GM19099 (cell line): ENCODE measurements at regions not wholly inside any gene's neighbourhood (a gene's known extent, or its start where the extent isn't known, plus 50 kb on each side); places are given as distances from the start of the nearest gene placed in this dataset.

Experiments used
- POLR2A ChIP-seq: IDR thresholded peaks from 3 replicates; pipeline ENCODE4 v1.6.1; 2011; ENCODE audit warnings: low read depth; ENCODE audit not compliant: insufficient read length; ENCODE audit errors: extremely low read depth

DNA sequence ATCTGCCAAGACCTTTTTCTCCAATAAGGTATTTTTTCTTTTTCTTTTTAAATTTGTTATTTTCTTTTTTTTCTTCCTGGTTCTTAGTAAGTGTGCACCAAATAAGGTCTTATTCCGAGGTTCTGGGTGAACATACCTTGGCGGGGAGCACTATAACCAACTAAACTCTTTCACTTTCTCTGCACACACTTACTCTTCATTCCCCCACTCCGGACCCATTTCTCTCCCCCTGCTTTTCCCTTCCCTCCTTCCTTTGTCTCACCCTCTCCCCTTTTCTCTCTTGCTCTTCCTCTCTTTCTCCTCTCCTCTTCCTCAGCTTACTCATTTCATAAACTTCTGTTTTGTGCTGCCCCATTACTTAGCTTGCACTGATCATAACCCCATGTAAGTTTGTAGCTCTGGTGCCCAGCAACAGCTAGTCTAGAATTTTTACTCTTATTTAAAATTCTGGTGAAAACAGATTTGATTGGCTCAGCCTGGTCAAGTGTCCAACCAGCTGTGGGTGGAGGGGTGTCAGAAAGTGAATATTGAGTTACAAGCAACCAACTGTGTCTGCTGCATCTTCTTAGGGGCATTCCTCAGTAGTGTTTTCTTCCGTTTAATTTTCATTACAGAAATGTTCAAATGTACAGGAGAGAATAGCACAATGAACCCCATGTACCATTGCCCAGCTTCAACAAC, 297.5 kb downstream of the SHQ1 start:
- no peak for TF ChIP-seq POLR2A

DNA sequence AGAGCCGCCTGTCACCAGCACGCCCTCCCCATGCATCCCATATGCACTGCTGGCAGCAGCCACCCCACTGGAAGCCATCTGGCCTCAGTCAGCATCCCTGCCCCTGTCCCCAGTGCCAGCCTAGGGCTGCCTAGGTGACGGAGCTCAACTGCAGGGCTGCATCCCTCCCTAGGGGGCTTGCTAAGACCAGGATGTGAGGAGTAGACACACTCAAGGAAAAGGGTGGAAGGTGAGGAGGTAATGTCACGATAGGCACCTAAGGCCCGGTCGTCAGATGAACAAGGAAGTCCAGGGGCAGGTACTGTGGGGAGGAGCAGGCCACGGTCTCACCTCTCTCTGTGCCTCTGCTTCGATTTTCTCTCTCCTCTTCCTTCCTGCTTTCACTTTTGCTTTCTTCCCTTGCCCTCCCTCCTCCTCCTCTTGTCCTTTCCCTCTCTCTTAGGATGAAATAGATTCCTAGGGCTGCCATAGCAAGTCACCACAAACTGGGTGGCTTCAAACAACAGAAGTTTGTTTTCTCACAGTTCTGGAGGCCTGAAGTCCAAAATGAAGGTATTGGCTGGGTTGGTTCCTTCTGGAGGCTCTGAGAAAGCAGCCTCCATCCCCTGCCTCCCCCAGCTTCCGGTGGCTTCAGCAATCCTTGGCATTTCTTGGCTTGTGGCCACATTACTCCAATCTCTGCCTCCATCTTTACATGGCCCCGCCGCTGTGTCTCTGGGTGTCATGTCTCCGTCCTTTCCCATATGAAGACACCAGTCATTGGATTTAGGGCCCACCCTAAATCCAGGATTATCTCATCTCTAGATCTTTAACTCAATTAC, 298.3 kb downstream of the SHQ1 start:
- TF ChIP-seq POLR2A: no peak

DNA sequence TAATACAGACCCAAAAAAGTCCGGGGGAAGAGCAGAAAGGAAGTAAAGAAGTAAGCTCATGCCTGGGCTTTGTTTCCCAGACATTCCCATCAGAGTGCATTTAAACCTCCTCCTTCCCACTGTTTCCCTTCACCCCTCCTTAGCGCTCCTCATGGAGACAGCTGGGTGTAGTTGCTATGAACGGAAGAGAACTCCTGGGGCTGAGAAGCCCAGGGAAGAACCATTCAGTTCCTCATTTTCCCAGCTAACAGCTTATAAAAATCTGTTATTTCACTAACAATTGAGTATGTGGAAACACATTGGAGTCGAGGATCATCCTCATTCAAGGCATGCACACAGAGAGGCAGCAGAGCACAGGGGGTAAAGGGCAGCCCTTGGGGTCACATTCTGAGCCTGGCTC, 299.3 kb downstream of the SHQ1 start:
- TF ChIP-seq POLR2A: no peak

DNA sequence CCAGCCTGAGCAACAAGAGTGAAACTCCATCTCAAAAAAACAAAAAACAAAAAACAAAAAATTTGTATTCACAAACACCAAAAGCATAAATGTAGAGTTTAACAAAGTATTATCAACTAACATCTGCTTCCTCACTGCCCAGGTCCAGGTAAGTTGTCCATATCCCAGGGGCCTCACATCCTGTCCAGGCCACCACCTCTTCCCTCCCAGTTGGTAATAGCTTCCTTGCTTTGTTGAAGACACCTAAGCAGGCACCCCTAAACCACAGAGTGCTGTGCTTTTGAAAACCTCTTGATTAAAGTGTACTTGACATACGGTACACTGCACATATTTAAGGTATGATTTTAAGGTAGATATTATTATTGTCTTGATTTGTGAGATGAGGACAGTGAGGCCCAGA, 299.8 kb downstream of the SHQ1 start:
- TF ChIP-seq POLR2A: no peak

DNA sequence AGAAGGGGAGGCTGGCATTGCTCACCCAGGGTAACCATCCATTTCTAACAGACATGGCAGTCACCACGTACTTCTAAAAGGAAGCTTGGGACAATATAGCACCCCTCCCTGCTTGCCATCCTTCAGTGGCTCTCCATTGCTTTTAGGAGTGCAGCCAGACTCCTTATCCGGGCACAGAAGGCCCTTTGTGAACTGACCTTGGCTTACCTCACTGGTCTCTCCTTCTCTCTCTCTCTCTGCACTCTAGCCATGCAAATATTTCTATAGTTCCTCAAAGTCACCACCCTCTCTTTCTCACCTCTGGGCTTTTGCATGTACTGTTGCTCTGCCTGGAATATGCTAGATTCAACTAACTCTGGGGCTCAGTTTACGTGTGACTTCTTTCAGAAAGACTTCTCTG, 301.1 kb downstream of the SHQ1 start:
- no peak for TF ChIP-seq POLR2A

DNA sequence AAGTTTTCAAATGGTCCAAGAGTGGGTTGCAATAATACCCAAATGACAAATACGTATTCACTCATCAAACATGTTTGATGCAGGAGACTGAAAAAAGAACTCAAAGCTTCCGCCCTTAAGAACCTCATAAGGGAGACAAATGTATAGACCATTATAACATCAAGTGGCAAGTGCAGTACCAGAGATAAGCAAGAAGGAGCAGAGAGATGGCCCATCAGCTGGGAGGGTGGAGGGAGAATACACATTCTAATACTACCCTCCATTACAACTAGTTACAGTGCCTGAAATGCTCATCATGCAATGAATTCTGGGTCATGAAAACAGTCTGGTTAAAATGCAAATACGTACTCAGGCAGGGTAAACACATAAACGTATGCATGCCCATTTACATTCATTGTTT, 304.0 kb downstream of the SHQ1 start:
- TF ChIP-seq POLR2A: no peak

DNA sequence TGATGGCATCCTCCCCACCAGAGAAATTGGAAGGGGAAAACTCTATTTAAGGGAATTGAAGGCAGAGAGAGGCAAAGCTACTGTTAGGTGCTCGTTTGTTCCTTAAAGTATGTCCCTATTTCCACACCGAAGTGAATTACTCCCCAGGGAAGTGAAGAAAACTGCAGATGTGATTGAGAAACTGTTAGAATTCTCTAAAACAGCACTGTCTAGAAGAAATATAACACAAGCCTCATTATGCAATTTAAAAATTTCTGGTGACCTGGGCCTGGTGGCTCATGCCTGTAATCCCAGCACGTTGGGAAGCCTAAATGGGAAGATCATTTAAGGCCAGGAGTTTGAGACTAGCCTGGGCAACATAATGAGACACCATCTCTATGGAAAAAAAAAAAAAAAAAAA, 305.0 kb downstream of the SHQ1 start:
- no peak for TF ChIP-seq POLR2A

DNA sequence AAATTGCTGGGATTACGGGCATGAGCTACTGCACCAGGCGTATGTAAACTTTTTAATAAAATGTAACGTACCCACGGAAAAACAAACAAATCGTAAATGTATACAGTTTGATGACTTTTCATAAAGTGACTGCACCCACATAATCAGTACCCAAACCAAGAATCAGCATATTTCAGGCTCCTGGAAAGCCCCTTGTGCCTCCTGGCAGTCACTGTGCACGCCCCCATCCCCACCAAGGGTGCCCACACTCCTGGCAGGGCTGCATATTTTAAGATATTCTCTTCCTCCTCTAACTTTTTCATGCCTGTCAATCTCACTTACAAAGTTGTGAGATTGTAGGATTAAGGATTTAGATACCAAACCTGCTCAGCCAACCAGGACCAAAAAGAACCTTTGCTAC, 305.5 kb downstream of the SHQ1 start:
- TF ChIP-seq POLR2A: no peak

DNA sequence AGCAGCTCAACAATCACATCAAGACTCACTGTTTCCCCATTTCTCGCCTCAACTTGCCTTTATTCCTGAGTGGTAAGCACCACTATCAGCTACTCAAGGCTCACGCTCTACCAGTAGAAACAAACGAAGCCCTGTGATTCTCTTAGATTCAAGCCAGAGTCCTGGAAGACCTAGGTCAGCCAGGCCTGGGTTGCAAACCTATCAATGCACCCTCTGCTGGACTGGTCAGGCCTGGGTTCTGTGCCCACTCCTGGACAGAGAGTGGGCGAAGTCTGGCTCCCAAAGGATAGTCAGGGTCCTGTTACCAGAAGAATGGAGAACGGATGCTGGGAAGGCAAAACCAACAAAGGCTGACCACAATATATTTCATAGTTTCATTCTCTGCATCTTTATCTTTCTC, 308.4 kb downstream of the SHQ1 start:
- TF ChIP-seq POLR2A: no peak

DNA sequence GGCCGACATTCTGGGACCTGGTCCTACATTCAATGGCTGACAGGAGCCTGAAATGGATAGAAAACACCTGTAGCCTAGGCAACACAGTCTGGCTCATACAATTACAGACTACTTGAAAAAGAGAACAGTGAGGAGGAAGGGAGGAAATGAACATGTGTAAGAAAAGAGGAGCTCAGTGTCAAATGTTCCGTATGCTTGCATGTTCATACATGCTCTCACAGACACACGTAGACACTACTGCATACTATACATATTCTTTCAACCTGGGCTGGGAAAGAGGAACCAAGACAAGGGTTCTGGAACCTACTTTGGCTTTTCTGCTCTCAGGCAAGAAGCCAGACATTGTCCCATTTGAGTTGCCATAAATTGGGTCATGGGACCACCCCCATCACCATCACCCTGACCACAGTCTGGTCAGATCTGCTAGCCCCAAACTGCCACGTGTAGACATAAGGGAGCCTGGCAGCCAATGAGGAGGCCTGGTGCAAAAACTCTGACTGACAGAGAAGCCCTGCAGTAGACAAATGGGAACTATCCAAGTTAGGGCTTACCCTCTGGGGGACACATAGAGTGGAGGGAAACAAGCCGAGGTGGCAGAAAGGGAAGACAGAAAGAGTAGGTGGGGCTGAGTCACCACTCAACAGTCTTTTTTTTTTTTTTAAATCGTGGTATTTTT, 310.0 kb downstream of the SHQ1 start:
- no peak for TF ChIP-seq POLR2A

DNA sequence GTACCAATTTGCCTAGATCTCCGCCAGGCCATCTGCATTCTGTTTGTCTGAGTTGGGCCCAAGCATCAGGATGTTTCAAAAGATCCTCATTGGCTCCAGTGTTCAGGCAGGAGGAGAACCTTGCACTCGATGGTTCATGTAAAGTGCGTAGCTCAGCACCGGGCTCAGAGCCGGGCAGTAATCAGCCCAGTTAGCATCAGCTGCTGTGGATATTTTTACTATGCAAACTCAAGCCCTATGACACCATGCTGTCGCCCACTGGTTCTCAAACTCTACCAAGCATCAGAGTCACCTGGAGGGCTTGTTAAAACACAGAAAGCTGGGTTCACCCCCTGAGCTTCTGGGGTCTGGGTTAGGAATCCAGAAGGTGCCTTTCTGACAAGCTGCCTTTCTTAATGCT, 310.8 kb downstream of the SHQ1 start:
- no peak for TF ChIP-seq POLR2A

DNA sequence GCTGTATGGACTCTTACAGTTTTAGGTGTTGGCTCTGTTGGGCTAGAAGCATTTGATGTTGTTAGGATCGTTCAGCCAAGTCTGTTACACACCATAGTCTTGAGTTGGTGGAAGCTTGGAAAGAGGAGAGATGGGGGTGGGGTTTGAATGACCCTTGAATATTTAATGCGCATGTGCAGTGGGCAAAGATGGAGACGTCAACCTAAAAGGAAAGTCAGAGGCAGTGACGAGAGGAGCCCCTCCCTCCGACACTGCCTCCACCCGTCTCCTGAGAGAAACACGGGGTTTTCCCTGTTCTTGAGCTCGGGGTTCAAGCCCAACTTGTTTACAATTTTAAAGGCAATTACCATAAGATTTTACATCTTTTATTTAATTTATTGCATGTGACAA, 311.4 kb downstream of the SHQ1 start:
- no peak for TF ChIP-seq POLR2A

DNA sequence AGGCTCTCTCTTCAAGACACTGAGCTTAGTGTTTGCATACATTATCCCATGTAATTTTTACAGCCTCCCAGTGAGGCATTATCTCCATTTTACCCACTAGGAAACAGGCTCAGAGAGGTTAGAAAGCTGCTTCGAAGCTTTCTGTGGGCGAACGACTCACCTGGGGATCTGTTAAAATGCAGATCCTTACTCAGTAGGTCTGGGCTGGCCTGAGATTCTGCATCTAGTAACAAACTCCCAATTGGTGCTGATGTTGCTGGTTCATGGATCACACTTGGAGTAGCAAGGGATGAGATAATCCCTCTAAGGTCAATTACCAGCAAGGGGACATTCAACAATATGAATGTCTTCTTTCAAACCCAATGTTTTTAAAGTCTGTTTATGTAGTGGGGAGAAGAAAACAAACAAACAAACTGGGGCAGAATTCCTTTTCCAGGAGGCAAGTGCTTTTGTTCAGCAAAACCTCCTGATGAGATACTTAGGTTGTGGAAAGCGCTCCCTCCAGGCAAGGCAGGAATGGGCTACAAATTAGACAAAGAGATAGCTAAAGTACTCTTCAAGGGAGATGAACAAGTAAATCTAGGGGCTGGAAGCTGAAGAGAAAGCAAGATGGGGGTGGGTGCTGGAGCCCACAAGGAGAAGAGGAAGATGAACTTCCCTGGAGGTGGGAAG, 311.9 kb downstream of the SHQ1 start:
- TF ChIP-seq POLR2A: no peak

DNA sequence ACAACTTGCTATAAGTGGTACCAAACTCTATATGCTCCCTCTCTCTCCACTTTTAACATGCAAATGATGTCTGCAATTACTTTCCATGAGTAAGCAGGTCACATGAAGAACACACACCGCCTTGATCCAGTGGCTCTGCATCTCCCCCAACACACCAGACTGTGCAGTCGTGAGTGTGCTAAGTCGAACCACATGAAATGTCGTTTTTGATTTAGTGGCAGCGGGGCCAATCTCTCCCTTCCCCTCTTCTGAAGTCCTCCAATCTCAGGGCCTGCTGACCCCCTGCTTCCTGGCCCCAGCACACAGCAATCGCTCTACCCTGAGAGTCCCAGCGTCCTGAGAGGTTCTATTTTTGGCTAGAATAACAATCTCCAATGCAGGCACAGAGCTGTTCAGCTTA, 312.5 kb downstream of the SHQ1 start:
- TF ChIP-seq POLR2A: no peak

DNA sequence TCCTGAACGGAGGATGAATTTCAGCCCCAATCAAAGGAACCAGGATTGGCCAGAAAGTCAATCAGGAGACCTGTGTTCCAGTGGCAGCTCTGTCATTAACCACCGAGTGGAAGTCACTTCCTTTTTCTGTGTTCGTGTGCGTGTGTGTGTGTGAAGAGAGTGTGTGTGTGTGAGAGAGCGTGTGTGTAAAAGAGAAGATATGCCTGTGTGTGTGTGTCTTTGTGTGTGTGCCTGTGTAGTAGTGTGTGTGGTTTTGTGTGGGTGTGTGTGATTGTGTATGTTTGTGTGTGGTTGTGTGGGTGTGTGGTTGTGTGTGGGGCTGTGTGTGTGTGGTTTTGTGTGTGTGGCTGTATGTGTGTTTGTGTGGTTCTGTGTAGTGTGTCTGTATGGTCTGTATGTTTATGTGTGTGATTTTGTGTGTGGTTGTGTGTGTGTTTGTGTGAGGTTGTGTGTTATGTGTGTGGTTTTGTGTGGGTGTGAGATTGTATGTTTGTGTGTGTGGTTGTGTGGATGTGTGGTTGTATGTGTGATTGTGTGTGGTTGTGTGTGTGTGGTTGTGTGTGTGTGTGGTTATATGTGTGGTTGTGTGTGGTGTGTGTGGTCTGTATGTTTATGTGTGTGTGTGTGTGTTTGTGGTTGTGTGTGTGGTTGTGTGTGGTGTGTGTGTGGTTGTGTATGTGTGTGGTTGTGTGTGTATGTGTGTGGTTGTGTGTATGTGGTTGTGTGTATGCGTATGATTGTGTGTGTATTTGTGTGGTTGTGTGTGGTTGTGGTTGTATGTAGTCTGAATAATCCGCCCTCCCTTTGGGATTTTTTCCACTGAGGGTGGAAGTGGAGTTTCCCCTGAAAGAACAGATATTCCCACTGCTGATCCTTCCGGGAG, 314.4 kb downstream of the SHQ1 start:
- TF ChIP-seq POLR2A: no peak

DNA sequence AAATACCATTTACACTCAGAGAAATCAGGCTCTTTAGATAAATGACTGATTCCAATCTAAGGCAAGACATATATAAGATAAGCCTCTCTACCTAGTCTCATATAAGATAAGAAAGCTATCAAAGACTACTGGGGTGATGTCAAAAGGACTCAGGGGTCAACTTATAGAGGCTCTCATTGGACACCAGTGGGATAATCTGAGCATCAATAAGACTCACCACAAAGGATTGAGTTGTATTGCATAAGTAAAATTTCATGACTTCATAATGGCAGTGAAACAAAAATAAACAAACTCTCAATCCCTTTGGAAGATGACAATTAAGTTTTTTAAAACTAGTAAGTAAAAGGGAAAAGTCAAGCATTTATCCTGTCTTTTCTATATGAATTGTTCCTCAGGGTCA, 317.8 kb downstream of the SHQ1 start:
- TF ChIP-seq POLR2A: no peak
